ENCODE measurements at regions not wholly inside any gene's neighbourhood (a gene's known extent, or its start where the extent isn't known, plus 50 kb on each side); places are given as distances from the start of the nearest gene placed in this dataset.
A peak's percentile ranks its signal among the peaks of the same experiment; 100 is the strongest.

DNA sequence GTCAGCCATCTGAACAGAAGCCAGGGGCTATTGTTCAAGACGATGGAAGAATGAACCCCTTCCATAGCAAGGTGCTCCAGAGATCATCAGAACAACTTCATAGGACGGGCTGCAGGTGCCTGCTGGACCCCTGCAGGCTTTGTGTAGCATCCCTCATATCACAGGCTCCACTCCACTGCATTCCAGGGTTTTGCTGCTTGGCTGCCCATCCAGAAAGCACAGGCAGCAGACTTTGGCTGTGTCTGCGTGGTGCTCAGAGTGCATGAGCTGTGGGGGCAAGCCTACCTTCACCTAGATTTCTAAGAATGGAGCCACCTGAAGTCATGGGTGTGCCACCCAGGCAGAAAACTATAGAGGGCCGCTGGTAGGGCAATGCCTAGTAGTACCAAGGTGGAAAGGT is 93.9 kb upstream of the NLRP1 start:
- no peaks in the 10 kb centered on the region for H3K36me3 ChIP-seq
- no peak for DNase-seq

DNA sequence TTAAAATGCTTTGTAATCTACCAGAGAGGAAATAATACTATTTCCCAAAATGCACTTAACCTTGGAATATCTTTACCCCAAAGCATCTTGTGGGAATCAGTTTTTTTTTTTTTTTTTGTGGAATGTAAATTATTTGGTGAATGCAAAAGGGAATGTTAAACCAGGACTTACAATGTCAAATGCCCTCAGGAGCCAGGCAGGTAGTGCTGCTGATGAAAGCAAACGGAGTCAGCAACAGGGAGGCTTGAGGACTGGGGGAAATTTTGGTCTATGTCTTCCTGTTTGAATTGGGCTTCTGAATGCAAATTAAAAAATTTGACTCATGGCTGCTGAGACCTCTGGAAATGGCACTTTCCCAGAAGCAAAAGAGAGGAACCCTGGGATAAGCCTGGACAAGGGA is 96.5 kb upstream of the NLRP1 start:
- H3K36me3 ChIP-seq: no peaks in the 10 kb centered on the region
- intact Hi-C loops (cut with DNase I; ENCODE audit: low total_unique reads): no loop called here
- no peaks in the 10 kb centered on the region for H3K4me1 ChIP-seq
- DNase-seq: no peak
- peaks cover 0 to 4% of the 10 kb centered on the region in 2 donors for H3K27me3 ChIP-seq
- TF ChIP-seq, protein P1, sequence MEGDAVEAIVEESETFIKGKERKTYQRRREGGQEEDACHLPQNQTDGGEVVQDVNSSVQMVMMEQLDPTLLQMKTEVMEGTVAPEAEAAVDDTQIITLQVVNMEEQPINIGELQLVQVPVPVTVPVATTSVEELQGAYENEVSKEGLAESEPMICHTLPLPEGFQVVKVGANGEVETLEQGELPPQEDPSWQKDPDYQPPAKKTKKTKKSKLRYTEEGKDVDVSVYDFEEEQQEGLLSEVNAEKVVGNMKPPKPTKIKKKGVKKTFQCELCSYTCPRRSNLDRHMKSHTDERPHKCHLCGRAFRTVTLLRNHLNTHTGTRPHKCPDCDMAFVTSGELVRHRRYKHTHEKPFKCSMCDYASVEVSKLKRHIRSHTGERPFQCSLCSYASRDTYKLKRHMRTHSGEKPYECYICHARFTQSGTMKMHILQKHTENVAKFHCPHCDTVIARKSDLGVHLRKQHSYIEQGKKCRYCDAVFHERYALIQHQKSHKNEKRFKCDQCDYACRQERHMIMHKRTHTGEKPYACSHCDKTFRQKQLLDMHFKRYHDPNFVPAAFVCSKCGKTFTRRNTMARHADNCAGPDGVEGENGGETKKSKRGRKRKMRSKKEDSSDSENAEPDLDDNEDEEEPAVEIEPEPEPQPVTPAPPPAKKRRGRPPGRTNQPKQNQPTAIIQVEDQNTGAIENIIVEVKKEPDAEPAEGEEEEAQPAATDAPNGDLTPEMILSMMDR (IDR thresholded peaks at IDR 0.05): no peak
- no peak overlapping the region for H3K27ac ChIP-seq
- no peak overlapping the region for H3K4me3 ChIP-seq
- peaks cover 0 to 12% (median 5%) of the 10 kb centered on the region in 3 donors for H3K9me3 ChIP-seq

More for the DNA sequence above, 93.9 kb upstream of the NLRP1 start:
- H3K4me1 ChIP-seq: no peaks in the 10 kb centered on the region
- H3K9me3 ChIP-seq: peaks cover 0 to 8% (median 0%) of the 10 kb centered on the region in 3 donors
- H3K27ac ChIP-seq: no peak overlapping the region
- TF ChIP-seq, protein P1 (IDR thresholded peaks at IDR 0.05): no peak
- H3K27me3 ChIP-seq: peaks cover 0 to 5% of the 10 kb centered on the region in 2 donors
- no peak overlapping the region for H3K4me3 ChIP-seq
- intact Hi-C loops (cut with DNase I; ENCODE audit: low total_unique reads): no loop called here

DNA sequence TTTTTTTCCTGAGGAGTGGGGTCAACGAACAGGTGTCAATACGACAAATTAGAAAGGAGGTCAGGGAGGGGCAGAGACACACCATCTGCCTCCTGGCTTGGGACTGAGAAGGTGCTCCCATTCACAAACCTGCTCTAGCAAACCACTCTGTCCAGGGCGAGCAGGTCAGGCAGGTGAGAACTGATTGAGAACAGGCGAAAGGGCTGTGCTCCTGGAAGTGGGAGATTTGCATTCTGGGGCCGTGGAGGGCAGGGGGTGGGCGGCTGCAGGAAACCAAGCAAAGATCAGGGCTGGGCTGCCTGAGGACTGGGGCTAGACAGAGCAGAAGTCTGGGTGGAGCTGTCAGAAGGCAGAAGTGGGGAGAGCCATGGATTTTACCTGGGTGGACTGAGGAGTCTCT is 98.9 kb upstream of the NLRP1 start:
- Histone ChIP-seq H3K27ac (no peak overlapping the region), H3K36me3 (no peaks in the 10 kb centered on the region), H3K27me3 (peaks cover 0 to 6% of the 10 kb centered on the region in 2 donors), H3K4me1 (no peaks in the 10 kb centered on the region), H3K4me3 (no peak overlapping the region), H3K9me3 (peaks cover 0 to 14% (median 11%) of the 10 kb centered on the region in 3 donors)
- intact Hi-C loops (cut with DNase I; ENCODE audit: low total_unique reads): no loop called here
- TF ChIP-seq, protein P1 (IDR thresholded peaks at IDR 0.05): no peak
- no peak for DNase-seq

DNA sequence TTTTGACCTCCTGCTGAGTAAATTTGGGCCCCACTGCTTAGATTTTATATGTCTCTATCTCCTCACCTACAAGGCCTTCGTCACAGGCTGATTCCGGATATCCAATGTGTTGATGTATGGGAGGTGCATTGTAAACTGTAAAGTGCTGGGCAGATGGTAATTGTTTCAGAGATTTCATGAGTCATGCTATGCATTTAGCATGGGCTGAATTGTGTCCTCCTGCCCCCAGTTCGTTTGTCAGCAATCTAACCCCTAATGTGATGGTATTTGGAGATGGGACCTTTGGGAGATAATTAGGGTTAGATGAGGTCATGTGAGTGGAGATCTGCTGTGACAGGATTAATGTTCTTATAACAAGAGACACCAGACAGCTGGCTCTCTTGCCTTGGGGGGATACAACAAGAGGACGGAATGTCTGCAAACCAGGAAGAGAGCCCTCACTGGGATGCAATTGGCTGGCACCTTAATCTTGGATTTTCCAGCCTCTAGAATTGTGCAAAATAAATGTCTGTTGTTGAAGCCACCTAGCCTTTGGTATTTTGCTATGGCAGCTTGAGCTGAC is 101.8 kb upstream of the NLRP1 start:
- intact Hi-C loops (cut with DNase I; ENCODE audit: low total_unique reads): no loop called here
- H3K4me1 ChIP-seq: no peaks in the 10 kb centered on the region
- H3K9me3 ChIP-seq: peaks cover 0 to 11% (median 6%) of the 10 kb centered on the region in 3 donors
- H3K27me3 ChIP-seq: peaks cover 0 to 20% of the 10 kb centered on the region in 2 donors
- no peak overlapping the region for H3K27ac ChIP-seq
- no peak overlapping the region for H3K4me3 ChIP-seq
- no peak for DNase-seq
- no peaks in the 10 kb centered on the region for H3K36me3 ChIP-seq
- TF ChIP-seq, protein P1 (IDR thresholded peaks at IDR 0.05): no peak

DNA sequence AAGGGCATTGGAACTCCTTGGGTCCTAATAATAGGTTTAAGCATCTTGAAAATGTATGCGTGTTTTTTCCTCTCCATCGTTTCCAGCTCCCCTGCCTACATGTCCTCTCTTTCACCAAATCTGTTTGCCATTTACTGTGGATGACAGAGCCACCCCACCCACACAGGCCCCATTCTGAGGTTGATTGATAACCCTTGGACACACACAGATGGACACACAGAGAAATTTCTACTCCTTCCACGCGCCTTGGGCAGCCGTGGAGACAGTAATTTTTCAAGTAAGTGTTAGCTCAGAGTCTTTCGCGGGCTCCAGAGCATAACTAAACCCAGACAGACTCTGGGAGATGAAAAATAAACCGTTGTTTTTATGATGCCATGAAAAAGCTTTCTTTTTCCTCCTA is 103.3 kb upstream of the NLRP1 start:
- TF ChIP-seq, protein P1 (IDR thresholded peaks at IDR 0.05): no peak
- peaks cover 0 to 20% of the 10 kb centered on the region in 2 donors for H3K27me3 ChIP-seq
- peaks cover 0 to 11% (median 6%) of the 10 kb centered on the region in 3 donors for H3K9me3 ChIP-seq
- no peaks in the 10 kb centered on the region for H3K36me3 ChIP-seq
- no peak overlapping the region for H3K4me3 ChIP-seq
- intact Hi-C loops (cut with DNase I; ENCODE audit: low total_unique reads): no loop called here
- H3K4me1 ChIP-seq: no peaks in the 10 kb centered on the region
- no peak overlapping the region for H3K27ac ChIP-seq
- peak in 1 of 2 donors; percentile 13 for DNase-seq

DNA sequence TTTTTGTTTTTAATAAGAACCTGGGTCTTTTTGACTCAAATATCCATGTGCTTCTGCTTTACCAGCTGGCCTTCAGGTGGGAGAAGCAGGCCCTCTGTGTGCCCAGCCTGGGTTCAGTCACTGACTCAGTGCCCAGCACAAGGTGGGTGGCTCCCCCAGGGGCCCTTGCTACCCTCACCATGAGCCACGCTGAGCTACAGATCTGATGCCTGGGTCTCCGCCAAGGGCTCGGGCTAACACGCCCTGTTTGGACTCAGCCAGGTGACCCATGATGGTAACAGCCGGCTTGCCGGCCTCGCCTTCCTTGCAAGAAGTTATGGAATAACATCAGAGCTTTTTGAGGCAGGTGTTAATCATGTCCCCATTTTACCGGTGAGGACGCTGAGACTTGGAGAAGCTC is 109.5 kb upstream of the NLRP1 start:
- Histone ChIP-seq H3K27me3 (peaks cover 0 to 25% of the 10 kb centered on the region in 2 donors), H3K27ac (no peak overlapping the region)
- DNase-seq: no peak

More for the DNA sequence above, 109.5 kb upstream of the NLRP1 start:
- Histone ChIP-seq H3K9me3 (no peaks in the 10 kb centered on the region), H3K4me1 (no peaks in the 10 kb centered on the region), H3K4me3 (no peak overlapping the region), H3K36me3 (no peaks in the 10 kb centered on the region)
- intact Hi-C loops (cut with DNase I; ENCODE audit: low total_unique reads): no loop called here
- TF ChIP-seq, protein P1 (IDR thresholded peaks at IDR 0.05): no peak
